Activated T-helper 1 cell treated with anti-CD3 and anti-CD28 coated beads, Interleukin-12 subunit alpha, Interleukin-12 subunit beta, Interleukin-2, Interleukin-4 antibody, amounts not matched to agents 30 ng/mL and 10 ng/mL and 1 ng/mL, durations not matched to agents 14 hours and 24 hours and 36 hours (primary cell): ENCODE measurements at regions not wholly inside any gene's neighbourhood (a gene's known extent, or its start where the extent isn't known, plus 50 kb on each side); places are given as distances from the start of the nearest gene placed in this dataset.

ENCODE experiments used
- DNase-seq: peaks from one replicate; pipeline ENCODE4 v3.0.0; 2021; ENCODE audit warnings: low spot score
- H3K27ac Mint-ChIP-seq: one replicate; pipeline ENCODE4 v1.8.0; 2021; ENCODE audit warnings: mild to moderate bottlenecking, mixed read lengths
- H3K27me3 Mint-ChIP-seq: one replicate; pipeline ENCODE4 v1.8.0; 2022; ENCODE audit warnings: mild to moderate bottlenecking, moderate library complexity, mixed read lengths; ENCODE audit not compliant: insufficient read depth
- H3K36me3 Mint-ChIP-seq: one replicate; pipeline ENCODE4 v1.8.0; 2021; ENCODE audit warnings: low read depth, mixed read lengths
- H3K4me1 Mint-ChIP-seq: one replicate; pipeline ENCODE4 v1.8.0; 2021; ENCODE audit warnings: low read depth, mixed read lengths
- H3K4me3 Mint-ChIP-seq: one replicate; pipeline ENCODE4 v1.8.0; 2021; ENCODE audit warnings: mild to moderate bottlenecking, moderate library complexity, mixed read lengths
- H3K9me3 Mint-ChIP-seq: one replicate; pipeline ENCODE4 v1.8.0; 2021; ENCODE audit warnings: mixed read lengths
- intact Hi-C: fragments of 100-400 bp; cut with micrococcal nuclease; formaldehyde crosslinking; loops from one replicate; pipeline ENCODE4 v1.15.1; 2024

DNA sequence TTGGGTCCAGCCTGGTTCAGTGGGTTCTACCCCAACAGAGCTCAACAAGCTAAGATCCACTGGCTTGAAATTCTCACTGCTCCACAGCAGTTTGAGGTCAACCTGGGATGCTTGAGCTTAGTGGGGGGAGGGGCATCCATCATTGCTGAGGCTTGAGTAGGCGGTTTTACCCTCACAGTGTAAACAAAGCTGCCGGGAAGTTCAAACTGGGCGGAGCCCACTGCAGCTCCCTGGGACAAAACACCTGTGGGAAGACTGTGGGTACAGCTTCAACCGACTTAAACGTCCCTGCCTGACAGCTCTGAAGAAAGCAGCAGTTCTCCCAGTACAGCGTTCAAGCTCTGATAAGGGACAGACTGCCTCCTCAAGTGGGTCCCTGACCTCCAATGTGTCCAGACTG is 1161.9 kb downstream of the UQCRFS1 start:
- no peak for DNase-seq
- intact Hi-C loops = no loop called here
- Mint-ChIP-seq H3K36me3 (no peaks in the 10 kb centered on the region), H3K27me3 (no peaks in the 10 kb centered on the region), H3K27ac (no peak overlapping the region), H3K4me1 (no peaks in the 10 kb centered on the region), H3K4me3 (no peak overlapping the region), H3K9me3 (peaks cover 21% of the 10 kb centered on the region)

DNA sequence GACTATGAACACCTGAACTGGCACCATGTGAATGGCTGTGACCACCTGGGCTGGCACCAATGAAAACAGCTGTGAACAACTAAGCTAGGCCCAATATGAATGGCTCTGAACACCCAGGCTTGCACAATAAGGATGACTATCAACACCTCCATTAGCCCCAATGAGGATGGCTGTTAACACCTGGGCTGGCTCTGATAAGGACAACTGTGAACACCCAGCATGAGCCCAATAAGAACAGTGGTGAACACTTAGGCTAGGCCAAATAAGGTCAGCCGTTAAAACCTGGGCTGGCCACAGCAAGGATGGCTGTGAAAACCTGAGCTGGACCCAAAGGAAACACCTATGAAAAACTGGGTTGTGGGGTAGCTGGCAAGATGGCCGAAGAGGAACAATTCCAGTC is 1163.1 kb downstream of the UQCRFS1 start:
- no peaks in the 10 kb centered on the region for H3K36me3 Mint-ChIP-seq
- peaks cover 21% of the 10 kb centered on the region for H3K9me3 Mint-ChIP-seq
- no peak overlapping the region for H3K4me3 Mint-ChIP-seq
- DNase-seq = no peak
- intact Hi-C loops = no loop called here
- H3K27me3 Mint-ChIP-seq = no peaks in the 10 kb centered on the region
- no peaks in the 10 kb centered on the region for H3K4me1 Mint-ChIP-seq
- H3K27ac Mint-ChIP-seq = no peak overlapping the region

DNA sequence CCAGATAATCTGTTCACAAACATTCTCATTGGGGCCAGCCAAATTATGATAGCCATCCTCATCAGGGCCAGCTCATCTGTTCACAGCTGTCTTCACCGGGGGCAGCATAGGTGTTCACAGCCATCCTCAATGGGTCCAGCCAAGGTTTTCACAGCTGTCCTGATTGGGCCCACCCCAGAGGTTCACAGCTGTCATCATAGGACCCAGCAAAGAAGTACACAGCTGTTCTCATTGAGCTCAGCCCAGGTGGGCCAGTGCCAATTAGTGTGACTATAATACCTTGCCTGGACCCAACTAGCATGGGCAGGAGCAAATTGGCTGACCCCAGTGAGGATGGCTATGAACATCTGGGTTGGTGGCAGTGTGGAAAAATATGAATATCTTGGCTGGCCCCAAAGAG is 1166.0 kb downstream of the UQCRFS1 start:
- Mint-ChIP-seq H3K36me3 (no peaks in the 10 kb centered on the region), H3K27ac (no peak overlapping the region), H3K27me3 (no peaks in the 10 kb centered on the region), H3K4me1 (no peaks in the 10 kb centered on the region), H3K9me3 (peaks cover 6% of the 10 kb centered on the region), H3K4me3 (no peak overlapping the region)
- intact Hi-C loops = no loop called here
- DNase-seq = no peak

DNA sequence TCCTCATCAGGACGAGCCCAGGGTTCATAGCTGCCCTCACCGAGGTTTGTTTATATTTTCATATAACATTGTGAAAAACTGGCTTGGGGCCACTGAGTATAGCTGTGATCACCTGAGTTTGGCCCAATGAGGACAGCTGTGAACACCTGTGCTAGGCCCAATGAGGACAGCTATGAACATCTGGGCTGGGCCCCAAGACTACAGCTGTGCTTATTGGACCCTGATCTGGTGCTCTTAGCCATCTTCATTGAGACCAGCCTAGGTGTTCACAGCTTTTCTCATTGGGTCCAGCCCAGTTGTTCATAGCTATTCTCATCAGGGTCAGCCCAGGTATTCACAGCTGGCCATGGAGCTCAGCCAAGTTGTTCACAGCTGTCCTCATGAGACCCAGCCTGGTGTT is 1167.3 kb downstream of the UQCRFS1 start:
- Mint-ChIP-seq H3K36me3 (no peaks in the 10 kb centered on the region), H3K27me3 (no peaks in the 10 kb centered on the region), H3K4me3 (no peak overlapping the region), H3K9me3 (no peaks in the 10 kb centered on the region), H3K4me1 (no peaks in the 10 kb centered on the region), H3K27ac (no peak overlapping the region)
- DNase-seq = no peak
- intact Hi-C loops = no loop called here

DNA sequence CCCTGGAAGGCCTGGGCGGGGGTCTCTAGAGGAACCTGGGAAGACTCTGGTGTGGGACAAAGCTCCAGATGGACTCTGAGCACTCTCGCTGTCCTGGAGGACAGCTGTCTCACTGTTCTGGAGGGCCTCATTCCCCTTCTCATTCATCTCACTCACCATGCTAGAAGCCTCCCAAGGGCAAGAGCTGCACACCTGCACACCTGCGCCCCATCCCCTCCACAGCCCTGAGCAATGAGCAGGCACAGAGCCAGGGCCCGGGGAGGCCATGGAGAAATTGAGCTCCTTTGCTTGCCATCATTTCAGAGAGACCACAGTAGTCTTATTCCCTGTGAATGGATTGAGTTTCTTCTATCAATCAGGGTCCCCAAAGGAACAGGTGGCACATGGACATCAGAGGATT is 1168.5 kb downstream of the UQCRFS1 start:
- Mint-ChIP-seq H3K36me3 (no peaks in the 10 kb centered on the region), H3K9me3 (no peaks in the 10 kb centered on the region), H3K4me1 (no peaks in the 10 kb centered on the region), H3K27ac (no peak overlapping the region), H3K27me3 (no peaks in the 10 kb centered on the region), H3K4me3 (no peak overlapping the region)
- no peak for DNase-seq
- intact Hi-C loops = no loop called here

DNA sequence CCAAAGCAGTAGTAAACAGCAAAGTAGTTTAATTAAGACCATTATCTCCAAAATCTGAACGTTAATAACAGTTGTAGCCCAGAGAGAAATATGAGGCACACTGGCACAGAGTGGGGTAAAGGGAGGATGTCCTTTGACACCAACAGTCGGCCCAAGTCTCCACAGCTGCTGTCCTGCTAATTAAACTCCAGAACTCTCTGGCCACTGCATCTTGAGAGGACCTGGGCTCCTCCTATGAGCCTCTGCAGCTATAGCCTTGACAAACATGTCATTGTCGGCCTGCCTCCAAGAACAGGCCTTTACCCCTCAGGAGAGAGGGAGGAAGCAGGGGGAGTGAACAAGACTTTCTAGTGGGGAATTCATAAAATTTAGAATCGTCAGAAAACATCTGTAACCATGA is 1170.4 kb downstream of the UQCRFS1 start:
- H3K9me3 Mint-ChIP-seq = no peaks in the 10 kb centered on the region
- no peaks in the 10 kb centered on the region for H3K27me3 Mint-ChIP-seq
- no peaks in the 10 kb centered on the region for H3K4me1 Mint-ChIP-seq
- intact Hi-C loops = no loop called here
- no peak for DNase-seq
- no peak overlapping the region for H3K27ac Mint-ChIP-seq
- no peaks in the 10 kb centered on the region for H3K36me3 Mint-ChIP-seq
- no peak overlapping the region for H3K4me3 Mint-ChIP-seq

DNA sequence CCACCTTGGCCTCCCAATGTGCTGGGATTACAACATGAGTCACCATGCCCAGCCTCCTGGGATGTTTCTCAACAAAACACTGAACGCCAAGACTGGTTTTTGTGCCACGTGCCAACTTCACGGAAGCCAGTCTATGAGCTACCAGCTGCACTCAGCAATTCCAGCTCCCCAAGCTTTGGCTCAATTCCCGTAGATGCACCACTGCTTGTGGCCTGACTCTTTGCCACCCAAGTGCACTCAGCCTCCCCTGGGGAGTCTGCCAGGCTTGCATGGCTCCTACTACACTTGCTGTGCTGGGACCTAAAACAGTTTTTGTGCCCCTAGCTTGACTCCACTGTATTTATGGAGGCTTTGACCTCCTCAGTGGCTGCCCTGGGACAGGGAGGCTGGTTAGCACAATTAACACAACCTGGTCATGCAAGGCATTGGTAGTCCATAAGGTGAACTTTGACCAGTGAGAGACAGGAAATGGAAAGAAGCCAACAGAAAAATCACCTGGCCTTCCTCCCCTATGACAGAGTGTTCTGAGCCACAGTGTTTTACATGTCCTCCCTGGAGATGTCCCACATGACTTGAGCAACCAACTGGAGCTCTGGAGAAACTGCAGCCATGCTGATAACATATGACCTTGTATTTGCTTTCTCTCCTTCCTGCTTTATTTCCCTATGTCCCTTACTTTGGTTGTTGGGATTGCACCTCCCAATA is 1173.1 kb downstream of the UQCRFS1 start:
- DNase-seq = no peak
- intact Hi-C loops = no loop called here
- Mint-ChIP-seq H3K27me3 (no peaks in the 10 kb centered on the region), H3K36me3 (no peaks in the 10 kb centered on the region), H3K27ac (no peak overlapping the region), H3K4me1 (no peaks in the 10 kb centered on the region), H3K4me3 (no peak overlapping the region), H3K9me3 (no peaks in the 10 kb centered on the region)

DNA sequence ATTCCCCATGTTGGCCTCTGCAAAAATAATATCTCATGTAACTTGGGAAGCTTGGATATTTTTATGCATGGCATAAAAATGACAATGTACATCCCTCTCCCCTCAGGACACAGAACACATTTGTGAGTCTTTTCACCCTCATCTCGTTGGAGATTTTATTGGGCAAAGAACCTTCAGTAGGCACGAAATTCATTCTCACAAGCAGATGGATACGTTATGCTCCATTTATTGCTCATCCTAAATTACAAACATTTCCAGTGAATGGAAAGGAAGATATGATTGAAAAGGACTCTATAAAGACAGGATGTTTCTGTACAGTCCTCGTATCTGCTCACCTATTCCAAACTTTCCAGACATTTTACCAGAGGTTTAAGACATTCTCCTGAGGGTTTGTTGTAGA is 1175.8 kb downstream of the UQCRFS1 start:
- DNase-seq = no peak
- Mint-ChIP-seq H3K4me1 (no peaks in the 10 kb centered on the region), H3K9me3 (no peaks in the 10 kb centered on the region), H3K36me3 (no peaks in the 10 kb centered on the region), H3K27me3 (no peaks in the 10 kb centered on the region), H3K27ac (no peak overlapping the region), H3K4me3 (no peak overlapping the region)
- intact Hi-C loops = no loop called here

DNA sequence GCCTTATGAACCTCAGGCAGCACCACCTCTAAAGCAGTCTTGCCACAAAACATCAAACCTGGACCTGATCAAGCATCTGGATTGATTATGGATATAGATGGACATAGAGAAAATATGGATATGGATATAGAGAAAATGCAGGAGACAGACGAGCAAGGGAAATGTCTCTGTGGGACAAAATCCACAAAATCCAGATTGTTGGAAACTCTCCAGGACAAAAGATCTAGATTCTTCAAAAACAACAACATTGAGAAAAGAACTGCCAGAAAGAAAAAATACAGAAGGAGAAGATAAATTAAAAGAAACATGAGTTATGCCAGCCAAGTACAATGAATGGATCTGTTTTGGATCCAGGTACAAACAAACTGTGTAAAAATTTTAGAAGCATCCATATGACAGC is 1176.5 kb downstream of the UQCRFS1 start:
- no peak for DNase-seq
- H3K4me1 Mint-ChIP-seq = no peaks in the 10 kb centered on the region
- intact Hi-C loops = no loop called here
- no peaks in the 10 kb centered on the region for H3K9me3 Mint-ChIP-seq
- no peak overlapping the region for H3K27ac Mint-ChIP-seq
- H3K27me3 Mint-ChIP-seq = no peaks in the 10 kb centered on the region
- no peak overlapping the region for H3K4me3 Mint-ChIP-seq
- no peaks in the 10 kb centered on the region for H3K36me3 Mint-ChIP-seq

DNA sequence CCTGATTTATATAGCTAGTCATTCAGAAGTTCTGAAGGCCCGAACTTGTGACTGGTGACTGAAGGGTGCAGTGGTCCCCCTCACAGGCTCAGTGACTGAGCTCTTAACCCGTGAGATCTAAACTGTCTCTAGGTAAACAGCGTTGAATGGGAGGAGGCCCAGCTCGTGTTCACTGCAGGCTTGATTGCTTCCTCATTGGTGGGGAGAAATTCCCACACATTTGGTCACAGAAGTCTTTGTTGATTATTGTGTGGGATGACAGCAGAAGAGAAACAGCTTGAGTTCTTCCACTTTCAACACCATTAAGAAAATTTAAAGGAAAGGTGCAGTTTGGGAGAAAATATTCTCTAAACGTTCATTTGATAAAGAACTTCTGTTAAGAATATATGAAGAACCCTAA is 1178.0 kb downstream of the UQCRFS1 start:
- Mint-ChIP-seq H3K4me1 (no peaks in the 10 kb centered on the region), H3K36me3 (no peaks in the 10 kb centered on the region), H3K27ac (no peak overlapping the region), H3K27me3 (no peaks in the 10 kb centered on the region), H3K9me3 (no peaks in the 10 kb centered on the region), H3K4me3 (no peak overlapping the region)
- intact Hi-C loops = no loop called here
- no peak for DNase-seq

DNA sequence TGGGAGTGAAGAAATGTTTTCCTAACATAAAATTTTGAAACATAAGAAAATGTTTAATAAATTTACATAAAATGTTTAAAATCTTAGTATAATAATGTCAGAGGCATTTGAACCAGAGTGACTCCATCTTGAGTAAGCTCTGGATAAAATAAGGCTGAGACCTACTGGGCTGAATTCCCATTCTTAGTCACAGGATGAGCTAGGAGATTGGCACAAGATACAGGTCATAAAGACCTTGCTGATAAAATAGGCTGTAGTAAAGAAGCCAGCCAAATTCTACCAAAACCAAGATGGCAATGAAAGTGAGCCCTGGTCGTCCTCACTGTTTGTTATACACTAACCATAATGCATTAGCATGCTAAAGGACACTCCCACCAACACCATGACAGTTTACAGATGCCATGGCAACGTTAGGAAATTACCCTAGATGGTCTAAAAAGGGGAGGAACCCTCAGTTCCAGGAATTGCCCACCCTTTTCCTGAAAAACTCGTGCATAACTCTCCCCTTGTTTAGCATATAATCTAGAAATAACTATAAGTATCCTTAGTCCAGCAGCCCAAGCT is 1184.0 kb downstream of the UQCRFS1 start:
- no peaks in the 10 kb centered on the region for H3K27me3 Mint-ChIP-seq
- no peak overlapping the region for H3K27ac Mint-ChIP-seq
- H3K4me3 Mint-ChIP-seq = no peak overlapping the region
- no peak for DNase-seq
- H3K36me3 Mint-ChIP-seq = no peaks in the 10 kb centered on the region
- no peaks in the 10 kb centered on the region for H3K4me1 Mint-ChIP-seq
- H3K9me3 Mint-ChIP-seq = no peaks in the 10 kb centered on the region
- intact Hi-C loops = no loop called here

DNA sequence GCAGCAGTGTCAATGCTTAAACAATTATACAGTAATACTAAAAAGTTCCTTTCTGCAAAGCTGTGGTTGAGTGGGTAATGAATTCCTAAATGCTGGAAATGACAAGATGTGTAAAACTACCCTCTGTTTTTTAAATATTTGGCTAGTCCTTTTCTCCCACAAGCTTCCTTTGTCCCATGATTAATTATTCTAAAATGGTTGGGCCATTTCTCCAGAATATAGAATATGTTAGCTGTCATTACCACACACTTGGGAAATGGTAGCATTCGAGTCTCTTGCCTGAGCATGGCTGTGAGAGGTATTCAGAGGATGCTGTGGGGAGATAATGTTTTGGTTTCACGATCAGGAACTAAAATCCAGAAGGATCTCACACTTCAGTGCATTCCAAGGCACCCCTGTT is 1185.8 kb downstream of the UQCRFS1 start:
- no peak overlapping the region for H3K4me3 Mint-ChIP-seq
- H3K9me3 Mint-ChIP-seq = no peaks in the 10 kb centered on the region
- no peaks in the 10 kb centered on the region for H3K27me3 Mint-ChIP-seq
- DNase-seq = no peak
- intact Hi-C loops = no loop called here
- no peaks in the 10 kb centered on the region for H3K36me3 Mint-ChIP-seq
- H3K27ac Mint-ChIP-seq = no peak overlapping the region
- H3K4me1 Mint-ChIP-seq = no peaks in the 10 kb centered on the region

DNA sequence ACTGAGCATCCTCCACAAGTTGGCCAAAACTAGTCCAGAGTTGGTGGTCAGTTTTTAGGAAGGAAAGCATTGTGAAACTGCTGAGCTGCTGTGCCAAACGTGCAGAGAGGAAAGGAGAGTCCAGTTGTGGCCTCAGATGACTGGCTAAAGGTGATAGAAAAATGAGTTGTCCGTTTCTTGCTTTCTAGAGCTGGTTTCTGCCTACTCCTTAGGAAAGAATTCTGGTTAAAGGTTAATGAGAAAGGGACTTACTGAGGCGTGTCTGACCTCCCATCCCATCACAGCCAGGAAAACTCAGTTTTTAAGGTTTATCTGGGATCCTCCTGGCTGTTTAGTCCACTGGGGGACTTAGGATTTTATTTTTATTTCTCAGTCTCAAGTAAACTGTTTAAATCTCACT is 1186.3 kb downstream of the UQCRFS1 start:
- Mint-ChIP-seq H3K27ac (no peak overlapping the region), H3K4me3 (no peak overlapping the region), H3K9me3 (no peaks in the 10 kb centered on the region), H3K4me1 (no peaks in the 10 kb centered on the region), H3K36me3 (no peaks in the 10 kb centered on the region), H3K27me3 (no peaks in the 10 kb centered on the region)
- intact Hi-C loops = no loop called here
- DNase-seq = no peak

DNA sequence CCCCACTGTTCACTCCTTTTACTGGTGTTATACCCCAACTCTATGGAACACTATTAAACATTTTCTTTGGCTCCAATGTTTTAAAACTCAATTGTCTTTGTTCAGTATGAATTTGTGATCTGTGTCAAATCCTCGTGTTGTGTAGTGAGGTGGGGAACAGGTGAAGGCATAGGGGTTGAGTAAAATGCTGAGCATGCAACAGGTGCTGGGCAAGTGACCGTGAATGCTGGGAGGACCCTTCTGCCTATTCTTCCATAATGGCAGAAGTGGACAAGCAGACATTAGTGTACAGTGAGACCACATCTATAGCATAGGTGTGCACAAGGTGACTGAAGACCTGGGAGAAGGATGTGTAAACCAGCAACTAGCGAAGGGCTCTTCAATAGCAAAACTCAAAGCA is 1188.0 kb downstream of the UQCRFS1 start:
- intact Hi-C loops = no loop called here
- no peaks in the 10 kb centered on the region for H3K36me3 Mint-ChIP-seq
- no peak overlapping the region for H3K27ac Mint-ChIP-seq
- no peak overlapping the region for H3K4me3 Mint-ChIP-seq
- no peak for DNase-seq
- no peaks in the 10 kb centered on the region for H3K27me3 Mint-ChIP-seq
- H3K4me1 Mint-ChIP-seq = no peaks in the 10 kb centered on the region
- no peaks in the 10 kb centered on the region for H3K9me3 Mint-ChIP-seq
